Smooth muscle cell (in vitro differentiated cells): ENCODE measurements at regions not wholly inside any gene's neighbourhood (a gene's known extent, or its start where the extent isn't known, plus 50 kb on each side); places are given as distances from the start of the nearest gene placed in this dataset.

Experiments used
- DNase-seq: peaks from one replicate; lab custom pipeline; 2025; ENCODE audit not compliant: unreplicated experiment; lab: John Stamatoyannopoulos, UW
- H2AFZ ChIP-seq: fragments of 200-600 bp; sonication (generic); 2 replicates; pipeline ENCODE4 v1.6.0; 2016; ENCODE audit warnings: antibody characterized with exemption, low read depth, mild to moderate bottlenecking
- H3F3A ChIP-seq: fragments of 200-600 bp; sonication (generic); 2 replicates; pipeline ENCODE4 v1.6.0; 2017; ENCODE audit warnings: antibody characterized with exemption, low read depth
- H3K27ac ChIP-seq: fragments of 200-600 bp; sonication (generic); 2 replicates; pipeline ENCODE4 v1.5.1; 2016; ENCODE audit warnings: low read depth, mild to moderate bottlenecking
- H3K27me3 ChIP-seq: fragments of 200-600 bp; sonication (generic); 2 replicates; pipeline ENCODE4 v1.6.1; 2016; ENCODE audit warnings: low read depth, mild to moderate bottlenecking
- H3K36me3 ChIP-seq: fragments of 200-600 bp; sonication (generic); 2 replicates; pipeline ENCODE4 v1.5.1; 2016; ENCODE audit warnings: low read depth
- H3K4me1 ChIP-seq: fragments of 200-600 bp; sonication (generic); 2 replicates; pipeline ENCODE4 v1.5.1; 2016; ENCODE audit warnings: low read depth
- H3K4me2 ChIP-seq: fragments of 200-600 bp; sonication (generic); 2 replicates; pipeline ENCODE4 v1.6.0; 2016; ENCODE audit warnings: mild to moderate bottlenecking
- H3K4me3 ChIP-seq: fragments of 200-600 bp; sonication (generic); 2 replicates; pipeline ENCODE4 v1.5.1; 2016; ENCODE audit warnings: mild to moderate bottlenecking
- H3K79me2 ChIP-seq: fragments of 200-600 bp; sonication (generic); 2 replicates; pipeline ENCODE4 v1.6.0; 2016; ENCODE audit warnings: low read depth, mild to moderate bottlenecking
- H3K9ac ChIP-seq: fragments of 200-600 bp; sonication (generic); 2 replicates; pipeline ENCODE4 v1.6.0; 2016; ENCODE audit warnings: low read depth
- H3K9me3 ChIP-seq: fragments of 200-600 bp; sonication (generic); replicated peaks from 2 replicates; pipeline ENCODE4 v1.5.1; 2016; ENCODE audit warnings: low read depth
- H4K20me1 ChIP-seq: fragments of 200-600 bp; sonication (generic); 2 replicates; pipeline ENCODE4 v1.6.0; 2016; ENCODE audit warnings: low read depth
- CTCF ChIP-seq: fragments of 200-600 bp; sonication (generic); IDR thresholded peaks from 2 replicates; pipeline ENCODE4 v1.5.1; 2017; ENCODE audit warnings: borderline replicate concordance, mild to moderate bottlenecking, antibody characterized with exemption; ENCODE audit not compliant: insufficient read depth, poor library complexity, severe bottlenecking
- WGBS: methylation state at CpG from one replicate; pipeline ENCODE4 v1.1.7; 2016; ENCODE audit warnings: low lambda C conversion rate; 5-methylcytosine and 5-hydroxymethylcytosine counted together

GRCh38 chr16:76796978-76797377 is 394.0 kb upstream of the MON1B start:
- no peaks in the 10 kb centered on the region for H4K20me1 ChIP-seq
- no peak overlapping the region for H2AFZ ChIP-seq
- no peak overlapping the region for H3K4me3 ChIP-seq
- DNase-seq = no peak
- no peak for TF ChIP-seq CTCF
- no peaks in the 10 kb centered on the region for H3K79me2 ChIP-seq
- H3K4me1 ChIP-seq = no peaks in the 10 kb centered on the region
- H3K9ac ChIP-seq = no peak overlapping the region
- no peak overlapping the region for H3K27ac ChIP-seq
- H3K9me3 ChIP-seq = no peaks in the 10 kb centered on the region
- no peaks in the 10 kb centered on the region for H3K36me3 ChIP-seq
- WGBS = 97% methylated on average over 1 of the region's 1 CpG
- no peaks in the 10 kb centered on the region for H3K27me3 ChIP-seq
- no peaks in the 10 kb centered on the region for H3F3A ChIP-seq
- H3K4me2 ChIP-seq = no peak overlapping the region

DNA sequence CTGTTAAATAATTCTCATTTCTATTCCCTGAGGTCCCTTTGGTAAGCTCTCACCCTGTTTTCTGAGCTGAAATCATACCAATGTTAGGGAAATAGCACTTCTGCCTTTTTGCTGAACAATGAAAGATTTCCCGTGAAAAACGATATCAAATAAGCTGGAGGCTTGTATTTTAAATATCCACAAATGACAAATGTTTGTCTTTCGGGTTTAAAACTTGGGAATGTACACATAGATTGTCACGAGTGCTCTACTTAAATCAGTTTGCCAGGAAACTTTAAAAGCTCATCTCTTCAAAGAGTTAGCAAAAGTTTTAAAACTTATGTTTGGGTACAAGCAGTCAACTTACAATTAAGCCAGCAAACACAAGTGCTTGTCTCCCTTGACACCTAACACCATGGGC is 393.5 kb upstream of the MON1B start:
- Histone ChIP-seq H3K27ac (no peak overlapping the region), H3K27me3 (no peaks in the 10 kb centered on the region), H3K9me3 (no peaks in the 10 kb centered on the region), H2AFZ (no peak overlapping the region), H4K20me1 (no peaks in the 10 kb centered on the region), H3K36me3 (no peaks in the 10 kb centered on the region), H3K4me1 (no peaks in the 10 kb centered on the region), H3K9ac (no peak overlapping the region), H3K4me2 (no peak overlapping the region), H3K79me2 (no peaks in the 10 kb centered on the region), H3F3A (no peaks in the 10 kb centered on the region), H3K4me3 (no peak overlapping the region)
- WGBS = 88% methylated on average over 4 of the region's 4 CpGs
- no peak for DNase-seq
- TF ChIP-seq CTCF = no peak

DNA sequence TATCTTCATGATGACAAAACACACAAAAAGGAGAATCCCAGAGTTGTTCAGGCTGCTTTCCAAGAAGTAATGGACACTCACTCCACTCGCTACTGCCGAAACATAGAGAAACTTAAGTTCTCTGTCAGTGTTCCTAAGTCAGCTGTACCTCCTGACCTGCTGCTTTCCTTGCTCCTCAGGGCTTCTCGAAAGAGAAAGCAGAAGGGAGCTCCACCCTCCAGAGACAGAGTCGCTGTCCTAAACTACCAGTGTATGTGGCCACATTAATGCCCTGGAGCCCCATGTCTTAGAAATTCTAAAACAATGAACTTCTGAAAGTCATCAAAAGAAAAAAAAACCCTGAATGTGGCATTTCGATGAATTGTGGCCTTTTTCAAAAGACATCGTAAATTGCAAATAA is 390.8 kb upstream of the MON1B start:
- whole genome bisulfite sequencing = 78% methylated on average over 6 of the region's 6 CpGs
- H3K36me3 ChIP-seq = no peaks in the 10 kb centered on the region
- no peak overlapping the region for H3K4me2 ChIP-seq
- no peak for TF ChIP-seq CTCF
- H3K9me3 ChIP-seq = no peaks in the 10 kb centered on the region
- H3F3A ChIP-seq = no peaks in the 10 kb centered on the region
- no peaks in the 10 kb centered on the region for H3K4me1 ChIP-seq
- no peak overlapping the region for H3K9ac ChIP-seq
- H2AFZ ChIP-seq = no peak overlapping the region
- no peaks in the 10 kb centered on the region for H3K79me2 ChIP-seq
- no peak for DNase-seq
- H4K20me1 ChIP-seq = no peaks in the 10 kb centered on the region
- H3K4me3 ChIP-seq = no peak overlapping the region
- H3K27me3 ChIP-seq = no peaks in the 10 kb centered on the region
- no peak overlapping the region for H3K27ac ChIP-seq

- Histone ChIP-seq H4K20me1 (no peaks in the 10 kb centered on the region), H3K4me3 (no peak overlapping the region), H3K4me1 (no peaks in the 10 kb centered on the region), H3K79me2 (no peaks in the 10 kb centered on the region), H3F3A (no peaks in the 10 kb centered on the region), H3K27ac (no peak overlapping the region), H3K4me2 (peak overlapping the region; percentile 24), H2AFZ (no peak overlapping the region), H3K36me3 (no peaks in the 10 kb centered on the region), H3K27me3 (no peaks in the 10 kb centered on the region), H3K9ac (no peak overlapping the region), H3K9me3 (no peaks in the 10 kb centered on the region)
- TF ChIP-seq CTCF = no peak
- WGBS = 65% methylated on average over 4 of the region's 4 CpGs
- no peak for DNase-seq
Measured at GRCh38 chr16:76801357-76801756, 389.6 kb upstream of the MON1B start.
